Urinary bladder (tissue), 3 donors: ENCODE measurements at regions not wholly inside any gene's neighbourhood (a gene's known extent, or its start where the extent isn't known, plus 50 kb on each side); places are given as distances from the start of the nearest gene placed in this dataset.
"Not testable (repeated sequence)": the region's sequence is repeated elsewhere in the genome, so short reads cannot be mapped to it uniquely, and the experiment has no call there.

Source experiments
- DNase-seq: peaks from one replicate; pipeline ENCODE4 v3.0.0-alpha.2; 2015; ENCODE audit errors: extremely low spot score
- H3K27ac ChIP-seq: one replicate; pipeline ENCODE4 v1.5.1; 2013; ENCODE audit warnings: low read depth, mild to moderate bottlenecking, moderate library complexity
- H3K36me3 ChIP-seq: one replicate; pipeline ENCODE4 v1.6.1; 2013; ENCODE audit warnings: mild to moderate bottlenecking, moderate library complexity; ENCODE audit not compliant: insufficient read depth
- H3K4me1 ChIP-seq: one replicate; pipeline ENCODE4 v1.6.1; 2013; ENCODE audit warnings: mild to moderate bottlenecking, moderate library complexity; ENCODE audit not compliant: insufficient read depth
- H3K4me3 ChIP-seq: one replicate; pipeline ENCODE4 v1.5.1; 2013; ENCODE audit warnings: low read depth, low read length
- WGBS: extraction: QIAGEN DNeasy Blood & Tissue Kit; methylation state at CpG from one replicate; pipeline ENCODE4 v1.1.7; 2013; 5-methylcytosine and 5-hydroxymethylcytosine counted together
- donor health status: healthy with polysubstance abuse.
- donor health status: healthy.

DNA sequence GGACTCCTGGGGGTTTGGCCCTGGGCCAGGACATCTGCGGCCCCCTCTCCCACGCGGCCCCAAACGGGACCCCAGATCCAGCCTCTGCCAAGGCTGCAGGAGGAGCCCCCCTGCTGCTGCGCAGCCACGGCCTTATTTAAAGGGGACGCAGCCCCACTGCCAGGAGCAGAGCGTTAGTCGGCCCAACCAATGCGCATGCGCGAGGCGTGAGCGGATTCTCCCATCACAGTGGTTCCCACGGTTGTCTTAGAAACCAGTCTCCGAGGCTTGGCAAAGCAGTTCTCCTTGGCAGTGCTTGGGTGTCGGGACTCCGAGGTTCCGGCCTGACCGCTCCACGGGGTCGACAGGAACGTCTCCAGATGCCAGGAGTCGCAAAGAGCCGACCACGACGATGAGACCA lies 288.3 kb upstream of the ZNF337 start:
- no peaks in the 10 kb centered on the region for H3K4me1 ChIP-seq
- WGBS, result 24% methylated on average over 27 of the region's 27 CpGs
- H3K4me3 ChIP-seq, result no peak overlapping the region
- no peaks in the 10 kb centered on the region for H3K36me3 ChIP-seq
- DNase-seq, result no peak
- no peak overlapping the region for H3K27ac ChIP-seq

DNA sequence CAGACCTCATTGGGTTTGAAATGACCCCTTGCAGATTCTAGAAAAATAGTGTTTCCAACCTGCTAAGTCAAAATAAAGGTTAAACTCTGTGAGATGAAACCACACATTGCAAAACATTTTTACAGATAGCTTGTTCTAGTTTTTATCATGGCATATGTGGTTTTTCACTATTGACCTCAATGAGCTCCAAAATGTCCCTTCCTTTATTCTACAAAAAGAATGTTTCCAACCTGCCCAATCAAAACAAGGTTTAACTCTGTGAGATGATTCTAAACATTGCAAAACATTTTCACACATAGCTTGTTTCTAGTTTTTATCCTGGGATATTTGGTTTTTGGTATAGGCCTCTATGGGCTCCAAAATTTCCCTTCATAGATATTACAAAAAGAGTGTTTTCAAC lies 286.0 kb upstream of the ZNF337 start:
- not testable (repeated sequence) for H3K36me3 ChIP-seq, H3K4me1 ChIP-seq, H3K4me3 ChIP-seq, DNase-seq, H3K27ac ChIP-seq

DNA sequence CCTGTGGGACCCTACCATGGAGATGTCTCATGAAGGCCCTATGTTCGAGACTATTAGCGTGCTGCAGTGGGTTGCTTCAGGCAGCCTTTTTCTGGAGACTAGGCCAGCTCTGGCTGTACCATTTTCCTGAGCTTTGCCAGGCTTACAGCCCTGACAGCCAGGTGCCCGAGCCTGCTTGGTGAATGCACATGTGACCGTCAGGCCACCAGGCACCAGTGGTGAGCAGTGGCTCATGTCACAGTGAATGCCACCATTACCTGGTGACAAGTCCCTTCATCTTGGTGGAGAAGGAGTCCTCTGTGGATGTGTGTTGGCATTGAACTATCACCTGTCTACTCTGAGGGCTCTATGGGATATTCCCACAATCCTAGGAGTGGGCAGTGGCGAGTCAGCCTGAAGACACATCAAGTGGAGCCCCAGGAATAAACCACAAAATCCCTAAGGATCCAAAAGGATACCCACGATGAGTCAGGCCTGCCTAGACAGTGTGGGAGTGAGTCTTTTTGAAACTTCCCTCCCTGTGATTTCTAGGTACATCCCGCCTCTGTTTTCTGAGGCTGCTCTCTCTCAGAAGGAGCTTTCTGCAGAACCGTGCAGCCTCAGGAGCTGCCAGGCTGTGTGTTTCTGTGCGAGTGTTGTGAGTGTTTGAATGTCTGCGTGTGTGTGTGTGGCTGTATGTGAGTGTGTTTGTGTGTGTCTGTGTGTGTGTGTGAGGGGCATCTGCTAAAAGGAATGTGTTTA lies 282.0 kb upstream of the ZNF337 start:
- H3K36me3 ChIP-seq, H3K4me1 ChIP-seq, H3K27ac ChIP-seq, DNase-seq, H3K4me3 ChIP-seq: not testable (repeated sequence)
- WGBS, result 91% methylated on average over 10 of the region's 10 CpGs

DNA sequence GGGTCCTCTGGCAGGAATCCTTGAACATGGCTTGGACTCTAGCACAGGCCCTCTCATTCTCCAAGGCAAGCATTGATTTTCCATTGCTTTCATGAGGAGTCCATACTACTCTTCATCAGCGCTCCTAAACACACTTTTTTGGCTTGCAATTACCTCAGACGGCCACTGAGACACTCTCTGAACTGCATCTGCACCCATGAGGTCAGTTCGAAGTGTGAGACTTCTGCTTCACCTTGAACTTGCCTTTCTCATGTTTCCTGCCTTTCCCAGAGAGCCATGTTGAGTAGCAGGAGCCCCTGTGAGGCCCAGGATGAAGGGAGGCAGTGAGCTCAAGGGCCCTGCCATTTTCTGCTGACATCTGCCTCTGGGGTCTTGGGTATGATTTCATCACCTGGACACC lies 279.2 kb upstream of the ZNF337 start:
- WGBS, result 79% methylated on average over 3 of the region's 3 CpGs
- H3K27ac ChIP-seq, DNase-seq, H3K4me3 ChIP-seq, H3K36me3 ChIP-seq, H3K4me1 ChIP-seq: not testable (repeated sequence)

DNA sequence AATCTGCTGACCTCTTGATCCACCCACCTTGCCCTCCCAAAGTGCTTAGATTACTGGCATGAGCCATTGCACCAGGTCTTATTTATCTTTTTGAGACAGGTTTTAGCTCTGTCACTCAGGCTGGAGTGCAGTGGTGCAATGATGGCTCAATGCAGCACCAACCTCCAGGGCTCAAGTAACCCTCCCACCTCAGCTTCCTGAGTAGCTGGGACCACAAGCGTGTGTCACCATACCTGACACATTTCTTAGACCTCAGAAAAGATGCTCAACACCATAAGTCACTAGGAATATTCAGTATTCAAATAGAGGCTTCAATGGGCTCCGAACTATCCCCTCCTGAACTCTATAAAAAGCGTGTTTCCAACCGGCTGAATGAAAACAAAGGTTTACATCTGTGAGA lies 268.6 kb upstream of the ZNF337 start:
- WGBS, result 81% methylated on average over 4 of the region's 4 CpGs
- not testable (repeated sequence) for H3K4me3 ChIP-seq

DNA sequence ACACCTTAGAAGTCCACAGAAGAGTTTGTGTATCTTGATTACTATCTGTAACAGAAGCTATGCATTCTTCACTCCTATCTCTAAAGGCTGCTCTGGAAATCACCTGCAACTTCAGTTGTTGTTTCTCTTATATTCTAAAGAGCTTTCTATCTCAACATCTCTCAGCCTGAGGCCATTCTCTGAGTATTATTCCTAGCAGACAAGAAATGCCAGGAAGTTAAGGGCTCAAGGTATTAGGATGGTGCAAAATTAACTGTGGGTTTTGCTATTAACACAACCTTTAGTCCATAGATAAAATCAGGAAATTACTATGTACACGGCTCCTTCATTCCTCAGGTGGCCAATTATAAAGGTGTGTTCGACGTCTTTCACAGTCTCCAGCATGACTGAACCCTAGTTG lies 257.2 kb upstream of the ZNF337 start:
- H3K27ac ChIP-seq, DNase-seq, H3K36me3 ChIP-seq, H3K4me3 ChIP-seq, H3K4me1 ChIP-seq: not testable (repeated sequence)
- WGBS, result 60% methylated on average over 3 of the region's 3 CpGs

More for the DNA sequence above, 268.6 kb upstream of the ZNF337 start:
- not testable (repeated sequence) for H3K4me1 ChIP-seq, H3K36me3 ChIP-seq, DNase-seq, H3K27ac ChIP-seq

DNA sequence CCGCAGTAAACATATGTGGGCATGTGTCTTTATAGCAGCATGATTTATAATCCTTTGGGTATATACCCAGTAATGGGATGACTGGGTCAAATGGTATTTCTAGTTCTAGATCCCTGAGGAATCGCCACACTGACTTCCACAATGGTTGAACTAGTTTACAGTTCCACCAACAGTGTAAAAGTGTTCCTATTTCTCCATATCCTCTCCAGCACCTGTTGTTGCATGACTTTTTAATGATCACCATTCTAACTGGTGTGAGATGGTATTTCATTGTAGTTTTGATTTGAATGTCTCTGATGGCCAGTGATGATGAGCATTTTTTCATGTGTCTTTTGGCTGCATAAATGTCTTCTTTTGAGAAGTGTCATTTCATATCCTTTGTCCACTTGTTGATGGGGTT lies 238.6 kb upstream of the ZNF337 start:
- not testable (repeated sequence) for H3K4me1 ChIP-seq
- 94% methylated on average over 1 of the region's 2 CpGs for WGBS

DNA sequence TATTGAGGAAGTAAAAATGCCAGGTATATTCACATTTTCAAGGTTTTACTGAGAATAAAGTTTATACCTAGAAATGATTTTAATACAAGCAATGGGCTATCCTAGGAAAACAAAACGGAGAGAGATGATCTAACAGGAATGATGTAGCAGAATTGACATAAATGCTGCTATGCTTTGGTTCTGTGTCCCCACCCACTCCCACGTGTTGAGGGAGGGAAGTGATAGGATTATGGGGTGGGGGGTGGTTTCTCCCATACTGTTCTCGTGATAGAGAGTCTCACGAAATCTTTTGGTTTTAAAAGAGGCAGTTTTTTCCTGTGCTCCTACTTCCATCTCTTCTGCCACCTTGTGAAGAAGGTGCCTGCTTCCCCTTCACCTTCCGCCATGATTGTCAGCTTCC lies 236.2 kb upstream of the ZNF337 start:
- 56% methylated on average over 5 of the region's 5 CpGs for WGBS
- not testable (repeated sequence) for H3K27ac ChIP-seq, H3K36me3 ChIP-seq, H3K4me1 ChIP-seq, H3K4me3 ChIP-seq, DNase-seq

More for the DNA sequence above, 238.6 kb upstream of the ZNF337 start:
- not testable (repeated sequence) for H3K4me3 ChIP-seq, DNase-seq, H3K36me3 ChIP-seq, H3K27ac ChIP-seq

DNA sequence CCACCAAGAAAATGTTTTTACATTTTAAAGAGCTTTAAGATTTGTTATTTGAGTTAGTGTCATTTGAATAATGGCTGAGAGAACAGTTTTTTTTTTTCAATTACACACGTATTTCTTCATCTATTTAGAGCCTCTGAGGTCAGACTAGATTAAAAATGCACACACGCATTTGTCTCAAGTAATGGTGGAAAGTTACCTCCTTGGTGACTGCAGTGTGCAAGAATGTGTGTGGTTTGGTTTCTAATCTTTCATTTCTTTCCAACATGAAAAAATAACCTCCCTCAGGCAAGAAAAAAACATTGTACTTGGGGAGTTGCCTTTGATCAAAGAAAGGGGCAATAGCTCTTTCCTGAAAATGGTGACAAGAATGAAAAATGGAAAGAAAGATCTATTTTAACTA lies 235.5 kb upstream of the ZNF337 start:
- not testable (repeated sequence) for H3K36me3 ChIP-seq, H3K4me1 ChIP-seq, H3K4me3 ChIP-seq, H3K27ac ChIP-seq, DNase-seq
- 54% methylated on average over 2 of the region's 2 CpGs for WGBS

DNA sequence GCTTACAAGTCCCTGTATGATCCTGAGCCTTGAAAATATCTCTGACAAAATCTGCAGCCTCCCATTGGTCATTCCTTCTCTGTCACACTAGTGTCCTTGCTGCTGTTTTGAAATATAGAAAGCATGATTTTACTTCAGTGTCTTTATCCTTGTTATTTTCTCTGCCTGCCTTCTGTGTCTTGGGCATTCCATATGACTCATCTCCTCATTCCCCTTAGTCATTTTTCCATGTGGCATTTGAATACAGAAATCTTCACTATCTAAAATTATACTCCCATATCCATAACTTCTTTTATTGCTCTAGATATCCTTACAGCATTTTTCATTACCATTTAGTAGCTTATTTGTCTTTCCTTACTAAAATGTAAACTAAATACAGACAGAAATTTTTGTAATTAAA lies 205.7 kb upstream of the ZNF337 start:
- not testable (repeated sequence) for H3K4me3 ChIP-seq, H3K36me3 ChIP-seq, DNase-seq, H3K4me1 ChIP-seq, H3K27ac ChIP-seq

DNA sequence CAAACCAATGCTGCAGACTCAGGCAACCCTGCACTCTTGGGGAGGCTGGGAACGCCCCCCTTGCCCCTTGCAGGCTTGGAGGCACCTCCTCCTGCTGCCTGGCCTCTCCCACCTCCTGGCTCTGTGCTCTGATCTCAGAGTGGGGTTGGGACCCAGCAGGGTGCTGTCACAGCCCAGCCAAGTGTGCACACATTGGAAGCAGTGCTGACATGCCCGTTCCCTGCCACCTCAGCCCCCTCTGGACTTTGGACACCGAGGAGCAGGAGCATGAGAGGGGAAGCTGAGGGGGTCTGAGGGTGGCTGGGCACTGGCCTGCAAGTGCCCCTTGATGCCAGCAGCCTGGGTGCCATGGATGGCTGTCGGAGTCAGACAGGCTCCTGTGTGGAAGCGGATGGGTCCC lies 202.0 kb upstream of the ZNF337 start:
- not testable (repeated sequence) for DNase-seq, H3K4me3 ChIP-seq, H3K4me1 ChIP-seq, H3K27ac ChIP-seq, H3K36me3 ChIP-seq
- 74% methylated on average over 5 of the region's 5 CpGs for WGBS

DNA sequence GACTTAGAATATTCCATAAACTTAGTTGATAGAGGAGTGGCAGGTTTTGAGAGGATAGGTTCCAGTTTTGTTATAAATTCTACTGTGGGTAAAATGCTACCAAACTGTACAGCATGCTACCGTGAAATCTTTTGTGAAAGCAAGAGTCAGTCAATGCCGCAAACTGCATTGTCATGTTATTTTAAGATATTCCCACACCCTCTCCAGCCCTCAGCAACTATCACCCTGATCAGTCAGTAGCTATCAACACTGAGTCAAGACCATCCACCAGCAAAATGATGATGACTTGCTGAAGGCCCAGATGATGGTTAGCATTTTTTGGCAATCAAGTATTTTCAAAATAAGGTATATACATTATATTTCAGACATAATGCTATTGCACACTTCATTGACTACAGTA lies 182.4 kb upstream of the ZNF337 start:
- not testable (repeated sequence) for H3K4me3 ChIP-seq, H3K36me3 ChIP-seq, H3K4me1 ChIP-seq, DNase-seq, H3K27ac ChIP-seq
- WGBS, result 95% methylated on average over 2 of the region's 2 CpGs

DNA sequence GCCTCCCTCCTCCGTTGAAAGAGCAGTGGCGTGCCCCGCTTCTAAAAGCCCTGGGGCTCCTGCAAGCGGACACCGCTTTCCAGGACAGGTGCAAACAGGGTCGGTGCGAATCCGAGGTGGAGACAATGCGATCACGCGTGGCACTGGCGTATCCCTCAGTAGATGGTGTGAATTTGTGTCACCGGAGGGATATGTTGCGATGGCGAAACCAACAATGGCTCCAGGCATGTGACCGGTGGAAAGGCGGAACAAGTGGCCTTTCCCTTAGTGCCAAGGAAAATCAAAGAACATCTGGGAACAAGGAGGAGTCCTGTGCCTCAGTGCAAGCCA lies 172.0 kb upstream of the ZNF337 start:
- not testable (repeated sequence) for H3K4me1 ChIP-seq, DNase-seq, H3K4me3 ChIP-seq, H3K27ac ChIP-seq, H3K36me3 ChIP-seq
- WGBS, result 20% methylated on average over 17 of the region's 17 CpGs

DNA sequence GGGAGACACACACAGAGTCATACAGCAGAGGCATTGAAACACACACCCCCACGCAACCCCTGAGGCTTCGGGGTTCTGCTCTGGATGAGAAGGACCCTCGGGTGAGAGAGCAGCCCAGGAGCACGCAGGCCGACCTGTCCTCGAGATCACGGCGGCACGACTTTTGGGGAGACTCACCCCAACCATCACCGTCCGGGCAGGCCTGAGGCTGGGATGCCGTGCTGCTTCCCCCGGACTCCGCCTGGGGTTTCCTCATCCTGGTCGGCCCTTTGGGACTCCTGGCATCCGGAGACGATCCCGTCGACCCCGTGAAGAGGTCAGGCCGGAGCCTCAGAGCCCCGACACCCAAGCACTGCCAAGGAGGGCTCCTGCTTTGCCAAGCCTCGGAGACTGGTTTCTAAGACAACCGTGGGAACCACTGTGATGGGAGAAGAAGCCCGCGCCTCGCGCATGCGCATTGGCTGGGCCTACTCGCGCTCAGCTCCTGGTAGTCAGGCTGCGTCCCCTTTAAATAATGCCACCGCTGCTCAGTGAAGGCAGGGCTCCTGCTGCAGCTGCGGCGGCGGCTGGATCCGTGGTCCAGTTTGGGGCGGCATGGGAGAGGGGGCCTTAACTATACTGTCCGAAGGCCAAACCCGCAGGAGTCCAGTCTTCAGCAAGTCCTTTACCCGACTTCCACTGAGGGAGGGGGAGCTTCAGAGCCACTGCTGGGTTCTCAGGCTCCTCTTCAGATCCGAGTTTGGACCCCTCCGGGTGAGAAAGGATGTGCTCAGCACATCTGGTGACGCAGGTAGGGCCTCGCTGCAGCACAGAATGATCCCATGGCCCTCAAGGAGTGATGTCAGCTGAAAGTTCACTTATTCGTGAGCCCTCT lies 171.4 kb upstream of the ZNF337 start:
- H3K36me3 ChIP-seq, result no peaks in the 10 kb centered on the region
- peak overlapping the region; percentile 9 for H3K4me3 ChIP-seq
- 19% methylated on average over 46 of the region's 46 CpGs for WGBS
- H3K27ac ChIP-seq, result no peak overlapping the region
- H3K4me1 ChIP-seq, result no peaks in the 10 kb centered on the region
- DNase-seq, result no peak
